HK-2 (cell line): ENCODE measurements at regions not wholly inside any gene's neighbourhood (a gene's known extent, or its start where the extent isn't known, plus 50 kb on each side); places are given as distances from the start of the nearest gene placed in this dataset.

ENCODE experiments used
- DNase-seq: peaks from one replicate; pipeline ENCODE4 v3.0.0-alpha.2; 2018; ENCODE audit not compliant: unreplicated experiment

DNA sequence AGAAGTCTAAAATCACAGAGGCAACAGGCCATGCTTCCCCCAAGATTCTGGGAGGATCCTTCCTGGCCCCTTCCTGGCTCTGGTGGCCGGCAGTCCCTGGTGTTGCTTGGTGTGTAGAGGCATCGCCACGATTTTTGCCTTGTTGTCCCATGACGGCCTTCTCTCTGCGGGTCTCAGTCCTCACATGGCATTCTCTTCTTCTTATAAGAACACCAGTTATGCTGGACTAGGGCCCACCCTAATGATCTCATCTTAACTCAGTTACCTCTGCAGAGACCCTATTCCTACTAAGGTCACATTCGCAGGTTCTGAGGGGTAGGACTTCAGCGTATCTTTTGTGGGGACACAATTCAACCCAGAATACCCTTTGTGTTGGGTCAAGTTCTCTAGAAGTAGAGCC, 168.0 kb downstream of the LINC00237 start:
- no peak for DNase-seq

DNA sequence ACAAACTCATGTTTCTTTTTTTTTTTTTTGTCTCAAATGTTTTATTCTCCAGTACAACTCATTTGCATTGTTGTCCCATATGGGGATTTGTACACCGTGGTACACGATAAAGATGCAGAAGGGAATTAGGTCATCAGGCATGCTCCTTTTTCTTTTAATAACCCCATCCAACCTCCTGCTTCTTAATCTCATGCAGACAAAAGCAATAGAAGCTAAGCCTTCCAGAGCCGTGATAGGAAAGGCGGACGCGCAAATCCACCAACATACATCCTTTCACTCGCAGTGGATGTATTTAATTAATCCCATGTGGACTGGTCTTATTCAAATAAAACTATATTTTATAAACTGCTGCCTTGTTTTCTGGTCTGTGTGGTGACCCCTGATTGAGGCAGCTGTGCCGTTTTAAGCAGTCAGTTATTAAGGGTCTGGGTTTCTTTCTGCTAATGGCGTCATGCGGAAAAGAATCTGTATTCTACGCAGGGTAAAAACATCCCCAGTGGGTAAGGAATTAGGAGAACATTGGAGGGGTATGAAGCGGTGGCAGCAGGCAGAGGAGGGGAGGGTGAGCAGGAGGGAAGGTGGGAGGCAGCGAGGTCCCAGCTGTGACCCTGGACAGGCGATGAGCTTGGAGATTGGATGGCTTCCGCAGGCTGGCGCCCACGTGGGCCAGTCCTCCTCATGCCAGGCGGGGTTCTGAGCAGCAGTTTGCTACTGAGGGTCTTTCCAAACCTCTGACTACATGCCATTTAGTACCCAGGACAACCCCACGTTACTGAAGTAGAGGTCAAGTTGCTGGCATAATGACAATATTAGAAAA, 172.8 kb downstream of the LINC00237 start:
- no peak for DNase-seq

DNA sequence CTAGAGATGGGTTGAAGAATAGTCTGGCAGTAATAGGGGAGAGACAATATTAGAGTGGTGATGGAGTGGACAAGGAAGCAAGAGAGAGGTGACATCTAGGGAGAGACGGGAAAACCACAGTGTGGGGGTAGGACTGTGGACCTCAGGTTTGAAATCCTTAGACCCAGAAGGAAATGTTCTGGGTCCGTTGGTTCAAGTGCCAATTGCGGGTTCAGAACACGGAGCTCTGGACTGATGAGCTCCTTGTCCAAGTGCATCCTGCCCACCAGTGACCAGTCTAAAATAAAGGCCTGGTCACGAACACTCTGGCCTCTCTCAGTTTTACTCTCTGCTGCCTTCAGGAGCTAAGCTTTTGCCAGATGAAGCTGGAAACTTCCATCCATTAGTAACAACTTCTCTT, 174.0 kb downstream of the LINC00237 start:
- DNase-seq = no peak

DNA sequence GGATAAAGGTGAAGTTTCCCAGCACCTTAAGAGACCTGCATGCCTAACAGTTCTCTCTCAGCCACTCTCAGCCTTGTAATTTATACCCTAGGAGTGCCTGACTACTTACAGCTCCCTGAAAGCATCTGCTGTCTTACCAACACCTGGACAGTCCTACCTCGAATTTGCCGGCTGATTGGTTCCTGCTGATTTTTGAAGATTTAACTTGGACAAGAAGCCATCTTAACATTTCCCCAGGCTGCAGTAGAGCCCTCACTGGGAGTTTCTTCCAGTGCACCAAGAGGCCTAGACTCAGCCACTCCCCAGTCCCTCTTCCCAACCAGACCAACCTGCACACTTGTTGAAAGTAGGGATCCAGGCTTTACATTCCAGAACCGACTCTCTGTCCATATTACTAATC, 174.5 kb downstream of the LINC00237 start:
- DNase-seq = no peak

DNA sequence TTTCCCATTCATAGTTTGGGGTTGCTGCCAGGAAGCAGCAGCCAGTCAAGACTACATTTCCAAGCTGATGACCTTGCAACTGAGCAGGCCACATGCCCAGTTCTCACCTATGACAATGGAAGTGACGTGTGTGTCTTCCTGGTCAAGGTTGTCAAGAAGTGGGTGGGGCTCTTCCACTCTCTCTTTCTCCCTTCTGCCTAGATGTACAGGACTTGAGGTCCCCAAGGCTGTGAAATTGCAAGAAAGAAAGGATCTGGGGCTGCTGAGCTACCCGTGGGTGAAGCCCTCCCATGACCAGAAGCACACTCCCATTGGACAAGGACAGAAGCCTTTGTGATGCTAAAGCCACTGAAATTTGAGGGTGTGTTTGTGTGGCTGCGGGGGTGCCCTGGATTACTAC, 175.1 kb downstream of the LINC00237 start:
- no peak for DNase-seq

DNA sequence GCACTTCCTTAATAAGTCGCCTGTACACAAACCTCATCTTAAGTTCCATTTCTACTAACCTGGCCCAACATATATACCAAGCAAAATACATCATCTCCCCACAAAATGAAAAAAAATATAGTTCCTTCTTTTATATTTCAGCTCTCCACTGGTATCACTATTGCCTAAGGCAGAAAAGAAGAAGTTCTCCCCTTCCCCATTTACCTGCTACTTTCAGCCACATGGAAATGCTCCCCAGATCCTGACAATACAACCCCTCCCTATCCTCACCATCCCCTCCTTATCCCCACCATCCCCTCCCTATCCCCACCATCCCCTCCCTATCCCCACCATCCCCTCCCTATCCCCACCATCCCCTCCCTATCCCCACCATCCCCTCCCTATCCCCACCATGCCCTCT, 175.7 kb downstream of the LINC00237 start:
- no peak for DNase-seq

DNA sequence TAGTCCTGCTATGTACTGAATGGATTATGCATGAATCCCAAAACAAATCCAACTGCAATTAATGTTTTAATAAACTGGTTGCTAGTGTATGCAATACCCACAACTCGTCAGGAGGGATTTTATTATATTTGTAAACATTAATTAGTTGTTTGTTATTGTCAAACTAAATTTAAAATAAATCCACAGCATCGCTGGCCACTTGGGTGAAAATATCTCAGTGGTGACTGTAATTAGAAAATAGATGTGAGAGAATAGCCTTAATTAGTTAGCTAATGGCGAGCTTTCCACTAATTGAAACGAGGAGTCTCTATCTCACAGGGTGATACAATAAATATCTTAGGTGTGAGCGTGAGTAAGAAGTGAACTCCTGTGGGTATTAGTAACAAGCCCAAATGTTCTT, 176.8 kb downstream of the LINC00237 start:
- no peak for DNase-seq

DNA sequence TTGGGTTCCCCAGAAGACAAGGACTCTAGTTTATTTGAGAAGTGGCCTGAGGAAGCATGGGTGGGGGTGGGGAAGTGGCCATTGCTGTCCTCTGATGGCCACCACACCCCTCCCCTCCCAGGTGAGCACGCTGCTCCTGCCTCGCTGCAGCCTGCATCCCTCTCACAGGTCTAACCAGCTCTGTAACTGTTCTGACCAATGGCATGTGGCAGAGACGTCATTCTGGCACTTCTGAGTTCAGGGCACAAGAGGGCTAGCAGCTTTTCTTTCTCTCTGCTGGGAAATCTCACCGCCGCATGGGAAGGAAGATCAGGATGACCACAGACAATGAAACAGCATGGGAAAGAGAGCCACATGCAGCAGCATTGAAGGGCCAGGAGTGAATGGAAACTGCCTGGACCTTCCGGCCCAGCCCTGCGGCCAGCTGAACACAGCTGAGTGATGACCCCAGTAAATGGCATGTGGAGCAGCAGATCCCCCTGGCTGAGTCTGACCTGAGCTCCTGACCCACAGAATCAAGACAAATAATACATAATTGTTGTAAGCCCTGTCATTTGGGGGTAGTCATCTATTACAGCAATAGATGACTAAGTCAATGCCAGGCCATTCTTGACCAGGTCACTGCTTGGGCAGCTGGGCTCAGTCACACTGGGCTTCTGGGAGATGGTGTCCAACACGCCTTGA, 179.8 kb downstream of the LINC00237 start:
- DNase-seq = no peak

DNA sequence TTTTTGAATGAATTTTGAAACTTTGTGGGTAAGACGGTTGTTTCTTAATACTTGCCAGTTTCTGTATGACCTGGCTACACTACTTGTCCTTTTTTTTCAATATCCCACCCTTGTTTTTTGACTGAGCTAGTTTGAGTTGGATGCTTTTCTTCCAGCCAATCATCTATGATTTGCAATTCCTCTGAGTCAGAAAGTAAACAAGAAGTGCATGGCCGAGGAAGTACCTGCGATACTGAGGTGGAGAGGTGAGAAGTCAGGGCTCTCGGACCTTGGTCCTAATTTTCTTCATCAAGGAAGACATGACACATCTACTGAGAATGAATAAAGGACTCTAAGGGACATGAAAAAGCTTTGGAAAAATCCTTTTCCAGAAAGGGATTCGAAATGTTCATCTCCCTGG, 185.7 kb downstream of the LINC00237 start:
- no peak for DNase-seq

DNA sequence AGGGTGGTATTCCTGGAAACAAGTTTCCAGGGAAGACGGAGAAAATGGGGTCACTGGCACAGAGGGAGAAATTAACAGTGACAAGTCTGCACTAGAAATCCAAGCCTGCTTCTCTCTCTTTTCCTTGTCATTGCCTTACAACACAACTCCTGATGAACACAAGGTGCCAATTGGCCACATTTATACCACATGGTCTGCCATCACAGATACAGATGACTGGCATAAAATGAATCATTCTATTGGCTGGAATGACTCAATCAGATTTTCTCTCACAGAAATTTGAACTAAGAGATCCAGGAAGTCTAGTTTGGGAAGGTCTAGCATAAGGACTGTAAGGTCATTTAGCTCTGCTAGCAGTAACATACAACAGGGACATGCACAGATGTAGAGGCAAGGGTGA, 190.3 kb downstream of the LINC00237 start:
- DNase-seq = no peak

DNA sequence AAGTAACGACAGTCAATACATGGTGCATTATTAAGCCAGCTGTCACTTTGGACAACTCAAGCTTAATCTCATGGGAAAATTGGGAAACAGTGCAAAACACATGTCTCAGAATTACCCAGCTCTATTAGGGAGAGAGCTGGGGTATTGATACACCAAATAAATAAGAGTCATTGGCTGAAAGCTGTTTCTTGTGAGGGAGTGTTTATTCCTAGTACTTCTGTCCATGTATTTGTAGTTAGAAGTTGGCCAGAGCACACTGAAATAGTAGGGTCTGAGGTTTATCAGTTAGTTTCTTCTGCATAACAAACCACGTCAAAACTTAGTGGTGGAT, 192.0 kb upstream of the RALGAPA2 start:
- DNase-seq = no peak

DNA sequence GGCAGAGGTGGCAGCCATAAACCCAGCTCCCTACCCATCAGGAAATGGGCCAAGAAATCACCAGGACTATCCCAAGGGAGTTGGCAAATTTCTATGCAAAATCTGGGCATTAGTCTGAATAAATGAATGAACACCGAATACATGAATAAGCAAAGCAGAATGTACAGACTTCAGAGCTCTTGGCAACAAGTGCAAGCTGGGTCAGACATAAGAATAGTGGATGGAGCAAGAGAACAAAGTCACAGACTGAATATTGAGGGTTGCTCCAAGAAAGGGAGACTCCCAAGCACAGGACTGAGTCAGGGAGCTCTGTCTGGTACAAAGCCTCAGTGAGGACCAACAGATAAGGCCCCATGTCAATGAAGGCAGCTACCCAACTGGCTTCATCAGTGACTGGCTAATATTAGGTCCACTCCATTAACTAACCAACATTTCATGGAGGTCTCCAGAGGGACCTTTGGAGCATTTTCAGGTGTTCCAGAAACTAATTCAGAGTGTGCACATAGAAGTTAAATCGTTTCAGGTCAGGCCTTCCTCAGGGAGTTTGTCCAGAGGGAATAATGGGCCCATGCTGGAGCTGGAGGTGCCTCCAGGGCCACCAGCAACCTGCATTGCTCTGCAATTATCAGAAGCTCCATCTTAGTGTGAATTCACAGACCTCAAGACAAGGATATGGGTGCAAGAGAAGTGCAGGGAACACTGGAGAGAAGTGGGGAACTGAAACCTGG, 191.5 kb upstream of the RALGAPA2 start:
- no peak for DNase-seq

DNA sequence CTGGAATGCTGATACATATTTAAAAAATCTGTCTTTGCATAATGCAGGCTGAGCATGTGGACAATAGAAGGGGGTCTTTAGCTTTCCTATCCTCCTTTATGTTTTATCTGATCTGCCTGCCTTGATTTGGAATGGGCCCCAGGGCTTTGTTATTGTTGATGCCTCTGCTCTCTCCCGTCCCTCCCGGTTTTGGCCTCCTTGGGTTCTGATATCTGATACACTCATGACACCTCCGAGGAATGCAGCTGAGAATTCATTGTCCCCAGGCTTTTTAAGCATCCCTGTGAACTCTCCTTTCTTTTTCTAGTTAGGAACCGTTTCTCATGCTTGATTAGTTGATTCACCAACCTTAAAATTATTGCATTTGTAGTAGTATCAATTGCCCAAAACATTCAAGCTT, 185.5 kb upstream of the RALGAPA2 start:
- no peak for DNase-seq

DNA sequence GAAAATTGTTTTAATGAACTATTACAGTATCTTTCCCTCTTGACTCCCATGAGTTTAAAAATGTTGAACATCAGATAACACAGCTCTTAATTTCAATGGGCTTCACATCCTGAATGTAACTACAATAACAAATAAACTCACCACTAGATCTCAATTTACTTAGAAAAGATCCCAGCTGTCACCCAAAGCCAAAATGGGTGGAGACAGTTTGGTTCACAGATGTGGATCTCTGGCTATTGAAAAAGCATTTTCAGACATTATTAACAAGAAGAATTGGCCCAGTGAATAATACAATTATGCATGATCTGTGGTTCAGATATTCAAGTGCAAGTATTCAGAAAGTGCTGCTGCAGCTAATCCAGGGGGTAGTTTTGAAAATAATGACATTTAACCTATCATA, 184.7 kb upstream of the RALGAPA2 start:
- DNase-seq = no peak

DNA sequence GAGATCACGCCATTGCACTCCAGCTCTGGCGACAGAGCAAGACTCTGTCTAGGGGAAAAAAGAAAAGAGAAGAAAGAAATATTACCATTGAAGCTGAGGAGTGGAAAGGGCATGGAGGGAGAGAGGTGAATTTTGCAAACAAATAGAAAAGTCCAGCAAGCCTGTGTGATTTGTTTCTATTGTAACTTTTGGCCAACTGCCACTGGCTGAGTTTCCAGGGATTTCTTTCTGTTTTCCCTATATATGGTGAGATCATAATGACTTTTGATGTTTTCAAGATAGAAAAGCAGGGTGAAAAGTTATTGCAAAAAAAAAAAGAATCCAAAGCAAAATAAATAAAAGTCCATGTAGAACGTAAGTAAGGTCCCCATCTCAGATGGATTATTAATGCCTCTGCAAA, 184.2 kb upstream of the RALGAPA2 start:
- DNase-seq = no peak

DNA sequence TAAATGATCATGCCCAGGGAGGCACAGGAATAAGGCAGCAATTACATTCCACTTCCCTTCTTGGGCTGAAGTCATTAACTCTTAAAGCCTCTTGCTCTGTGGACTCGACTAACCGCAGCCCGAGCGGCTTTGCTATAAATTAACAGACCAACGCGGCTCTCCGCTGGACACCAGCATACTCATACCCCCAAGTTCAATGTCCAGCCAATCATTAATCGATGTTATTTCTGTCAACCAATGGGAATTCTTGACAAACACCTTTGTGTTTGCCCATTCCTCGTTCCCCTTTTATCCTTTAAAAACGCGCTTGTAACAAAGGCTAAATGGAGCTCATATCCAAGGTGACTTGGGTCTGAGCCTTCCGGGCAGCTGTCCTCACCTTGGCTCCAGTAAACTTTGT, 183.1 kb upstream of the RALGAPA2 start:
- peak; percentile 69 for DNase-seq

DNA sequence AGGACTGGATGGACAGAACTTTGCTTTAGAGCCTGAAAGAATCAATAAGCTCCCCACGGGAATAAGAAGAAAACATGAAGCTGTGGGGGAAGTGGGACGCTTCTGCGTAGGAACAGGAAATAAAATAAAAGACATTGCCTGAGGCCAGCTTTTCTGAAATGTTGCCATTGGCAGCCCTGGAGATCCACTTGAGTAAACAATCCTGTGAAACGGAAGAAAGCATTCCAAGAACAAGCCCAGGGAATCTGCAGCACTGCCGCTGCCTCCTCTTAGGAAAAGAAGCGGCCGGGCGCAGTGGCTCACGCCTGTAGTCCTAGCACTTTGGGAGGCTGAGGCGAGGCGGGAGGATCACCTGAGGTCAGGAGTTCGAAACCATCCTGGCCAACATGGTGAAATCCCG, 182.3 kb upstream of the RALGAPA2 start:
- DNase-seq = peak; percentile 7

DNA sequence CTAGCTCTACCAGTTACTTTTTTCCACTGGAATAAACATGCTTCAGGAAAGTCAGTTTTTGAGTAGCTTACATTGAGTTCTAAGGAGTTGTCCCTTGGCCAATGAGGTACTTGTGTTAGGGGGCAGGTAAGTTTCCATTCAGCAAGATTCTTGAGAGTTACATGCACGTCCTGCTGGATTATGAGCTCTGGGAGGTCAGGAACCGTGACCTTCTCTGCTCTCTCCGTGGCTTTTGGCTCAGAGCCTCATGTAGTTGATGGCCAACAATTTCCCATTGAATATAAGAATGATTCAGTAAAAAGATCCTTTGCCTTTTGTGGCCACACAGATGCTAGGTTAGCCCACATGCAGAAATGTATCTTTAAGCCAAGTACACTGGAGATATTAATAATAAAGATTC, 181.8 kb upstream of the RALGAPA2 start:
- no peak for DNase-seq

DNA sequence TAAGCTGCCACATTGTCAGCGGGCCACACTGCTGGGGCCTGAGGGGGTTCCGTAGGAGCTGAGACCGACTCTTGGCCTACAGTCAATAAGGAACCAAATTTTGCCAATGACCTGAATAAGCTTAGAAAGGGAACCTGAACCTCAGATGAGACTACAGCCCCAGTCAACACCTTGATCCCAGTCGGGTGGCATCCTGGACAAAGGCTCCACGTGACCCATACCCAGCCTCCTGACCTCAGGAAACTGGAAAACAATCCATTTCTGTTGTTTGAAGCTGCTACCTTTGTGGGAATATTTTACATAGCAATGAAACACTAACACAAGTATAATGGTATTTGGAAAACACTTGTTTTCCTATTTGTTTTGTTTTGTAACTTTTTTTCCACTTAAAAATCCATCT, 179.9 kb upstream of the RALGAPA2 start:
- DNase-seq = no peak

DNA sequence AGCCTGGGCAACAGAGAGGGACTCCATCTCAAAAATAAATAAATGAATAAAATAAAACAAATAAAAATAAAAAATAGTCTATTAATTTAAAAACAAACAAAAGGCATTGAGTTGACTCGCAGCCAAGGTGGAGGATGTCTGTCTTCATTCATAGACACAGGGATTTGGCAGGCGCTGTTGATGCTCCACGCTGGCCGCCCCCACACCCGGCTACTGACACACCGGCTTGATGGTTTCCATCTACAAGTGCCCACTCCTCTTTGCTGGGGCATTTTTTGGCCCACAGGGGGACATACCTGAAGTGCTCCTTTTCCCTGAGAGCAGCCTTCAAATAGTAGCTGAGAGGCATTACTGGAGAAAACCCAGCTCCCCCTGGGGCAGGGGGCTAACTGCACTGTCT, 178.3 kb upstream of the RALGAPA2 start:
- no peak for DNase-seq

DNA sequence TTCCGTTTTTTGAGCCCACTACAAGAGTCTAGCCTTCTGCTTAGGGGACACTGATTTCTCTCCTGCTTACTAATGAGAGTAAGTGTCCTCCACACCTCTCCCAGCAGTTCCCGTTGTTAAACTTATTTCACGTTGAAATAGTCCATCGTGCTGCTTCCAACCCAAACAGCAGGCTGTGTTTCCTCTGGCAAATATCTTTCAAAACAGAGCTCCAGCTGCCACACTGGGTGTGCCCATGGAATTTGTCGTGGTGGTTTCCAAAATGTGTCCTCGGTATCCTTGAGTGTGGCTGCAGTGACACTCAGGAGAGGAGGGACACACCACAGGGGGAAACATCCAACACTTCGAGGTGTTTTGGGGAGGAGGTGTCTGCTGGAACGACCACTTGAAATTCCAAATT, 176.5 kb upstream of the RALGAPA2 start:
- no peak for DNase-seq

DNA sequence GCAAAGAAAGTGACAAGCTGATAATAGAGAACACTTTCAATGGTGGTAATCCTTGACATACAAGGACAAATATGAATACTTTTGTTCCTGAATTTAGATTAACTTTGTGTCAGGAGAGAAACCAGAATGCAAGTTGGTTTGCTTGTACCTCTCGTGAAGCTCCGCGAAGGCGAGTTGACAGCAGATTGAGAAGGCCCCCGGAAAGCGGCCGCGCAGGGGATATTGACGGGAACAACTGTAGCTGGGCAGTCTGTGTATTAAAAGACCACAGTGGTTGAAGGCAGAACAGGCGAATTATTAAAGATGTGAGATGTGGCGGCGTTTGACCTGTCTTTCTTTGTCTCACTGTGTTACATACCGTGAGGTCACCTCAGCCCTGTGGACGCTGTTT, 175.8 kb upstream of the RALGAPA2 start:
- no peak for DNase-seq

DNA sequence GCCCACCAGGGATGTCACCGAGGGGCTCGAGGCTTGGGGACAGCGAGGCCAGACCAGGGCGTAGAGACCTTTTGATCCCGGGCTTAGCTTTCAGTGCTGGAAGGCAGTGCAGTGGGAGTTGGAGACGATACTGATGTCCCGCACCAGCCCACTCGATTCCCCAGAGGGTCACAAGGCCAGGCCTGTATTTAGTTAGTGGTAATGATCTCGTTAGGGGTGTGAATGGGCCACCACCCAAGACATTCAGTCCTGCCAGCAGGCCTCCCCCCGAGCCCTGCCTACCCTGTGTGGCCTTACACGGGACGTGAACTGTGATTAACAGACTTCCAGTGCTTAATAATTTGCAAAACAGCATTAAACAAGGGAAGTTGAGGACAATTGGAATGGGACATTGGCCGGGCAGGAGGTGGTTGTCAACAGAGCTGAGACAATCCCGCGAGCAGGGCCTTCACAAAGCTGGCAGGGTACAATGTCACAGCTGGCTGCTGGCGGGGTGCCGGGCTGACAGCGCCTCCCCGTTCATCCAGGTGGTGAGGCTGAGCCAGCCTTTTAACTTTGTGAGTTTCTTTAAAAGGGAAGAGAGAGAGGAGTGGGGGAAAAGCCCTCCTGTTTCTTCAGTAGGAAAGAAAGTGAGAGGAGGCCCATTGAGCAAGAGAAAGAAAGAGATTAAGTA, 175.3 kb upstream of the RALGAPA2 start:
- no peak for DNase-seq
